CD4-positive, alpha-beta T cell treated with Interleukin-21 for 1 hour (primary cell): ENCODE measurements at regions not wholly inside any gene's neighbourhood (a gene's known extent, or its start where the extent isn't known, plus 50 kb on each side); places are given as distances from the start of the nearest gene placed in this dataset.

ENCODE experiments used
- DNase-seq: peaks from one replicate; pipeline ENCODE4 v3.0.0-alpha.2; 2020

DNA sequence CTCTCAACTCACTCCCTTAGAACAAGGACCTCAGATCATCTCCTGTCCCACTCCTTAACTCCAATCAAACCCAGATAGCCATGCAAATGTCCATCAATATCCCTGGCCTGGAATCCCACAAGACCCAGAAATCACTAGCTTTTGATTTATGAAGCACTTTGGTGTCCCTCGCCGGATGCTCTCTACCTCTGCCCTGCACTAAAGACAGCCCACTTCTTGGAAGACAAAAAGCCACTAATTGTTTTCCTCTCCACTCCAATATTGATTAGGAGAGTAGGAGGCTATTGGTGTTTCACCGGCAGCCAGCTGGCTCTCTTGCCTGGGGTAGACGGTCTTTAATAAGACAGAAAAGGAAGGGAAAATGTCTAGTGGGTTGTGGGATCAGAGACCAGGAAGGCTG, 221.2 kb downstream of the BUD13 start:
- no peak for DNase-seq

DNA sequence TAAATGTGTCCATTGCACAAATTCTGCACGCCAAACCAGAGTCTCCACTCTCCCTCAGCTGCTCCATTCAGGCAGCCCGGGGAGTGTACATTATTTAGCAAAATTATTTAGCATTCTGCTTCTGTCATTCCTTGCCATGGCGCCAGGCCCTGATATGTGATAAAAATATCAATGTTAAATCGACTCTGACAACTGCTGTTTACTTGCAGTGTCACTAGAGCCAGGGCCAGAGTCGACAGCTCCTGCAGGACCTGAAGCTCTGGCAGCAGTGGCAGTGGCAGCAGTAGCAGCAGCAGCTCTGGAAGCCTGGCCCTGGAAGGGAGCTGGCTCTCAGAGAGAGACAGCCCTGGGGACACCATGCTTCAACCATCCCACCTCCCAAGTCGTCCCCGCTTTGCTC, 224.5 kb downstream of the BUD13 start:
- DNase-seq, result no peak

DNA sequence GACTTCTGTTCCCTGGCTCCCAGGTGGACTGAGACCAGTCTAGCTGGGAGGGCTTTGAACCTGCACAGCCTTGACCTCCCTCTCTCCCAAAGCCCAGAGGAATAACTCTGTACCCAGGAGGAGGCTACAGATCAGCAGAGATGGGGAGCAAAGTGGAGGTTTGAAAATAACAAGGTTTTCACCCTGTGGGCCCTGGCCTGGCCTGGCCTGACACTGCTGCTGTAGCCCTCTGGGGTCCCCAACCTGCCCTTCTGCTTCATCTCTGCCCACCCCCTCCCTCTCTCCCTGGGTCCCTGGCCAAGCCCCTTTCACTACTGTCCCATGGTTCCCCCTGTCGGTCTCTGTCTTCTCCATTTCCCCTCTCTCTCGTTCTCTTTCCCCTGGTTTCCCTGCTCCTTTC, 225.2 kb downstream of the BUD13 start:
- DNase-seq, result no peak

DNA sequence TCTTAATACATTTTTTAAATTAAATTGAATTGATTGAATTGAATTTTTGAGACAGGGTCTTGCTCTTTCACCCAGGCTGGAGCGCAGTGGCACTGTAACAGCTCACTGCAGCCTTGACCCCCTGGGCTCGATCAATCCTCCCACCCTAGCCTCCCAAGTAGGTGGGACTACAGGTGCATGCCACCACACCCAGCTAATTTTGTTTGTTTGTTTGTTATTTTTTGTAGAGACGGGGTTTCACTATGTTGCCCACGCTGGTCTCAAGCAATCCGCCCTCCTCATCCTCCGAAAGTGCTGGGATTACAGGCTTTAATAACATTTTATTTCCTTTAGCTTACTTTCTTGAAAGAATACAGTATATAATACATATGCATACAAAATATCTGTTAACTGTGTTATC, 226.9 kb downstream of the BUD13 start:
- no peak for DNase-seq

DNA sequence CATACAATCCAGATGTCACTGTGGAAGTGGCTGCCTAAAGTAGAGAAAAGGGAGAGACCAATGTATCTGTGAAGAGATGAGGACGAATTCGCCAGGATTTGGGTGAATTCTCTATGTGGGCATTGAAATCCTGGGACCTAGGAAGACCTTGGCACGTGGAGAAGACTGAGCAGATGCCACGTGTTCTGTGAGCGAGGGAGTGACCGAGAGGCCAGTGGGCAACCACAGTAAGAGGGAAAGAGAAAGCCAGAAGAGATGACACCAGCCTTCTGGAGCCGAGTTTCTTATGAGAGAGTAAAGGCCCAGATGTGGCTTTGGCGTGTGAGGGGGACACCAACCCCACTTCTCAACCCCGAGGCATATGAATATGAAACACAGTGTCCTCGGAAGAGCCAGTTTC, 228.1 kb downstream of the BUD13 start:
- DNase-seq, result no peak

DNA sequence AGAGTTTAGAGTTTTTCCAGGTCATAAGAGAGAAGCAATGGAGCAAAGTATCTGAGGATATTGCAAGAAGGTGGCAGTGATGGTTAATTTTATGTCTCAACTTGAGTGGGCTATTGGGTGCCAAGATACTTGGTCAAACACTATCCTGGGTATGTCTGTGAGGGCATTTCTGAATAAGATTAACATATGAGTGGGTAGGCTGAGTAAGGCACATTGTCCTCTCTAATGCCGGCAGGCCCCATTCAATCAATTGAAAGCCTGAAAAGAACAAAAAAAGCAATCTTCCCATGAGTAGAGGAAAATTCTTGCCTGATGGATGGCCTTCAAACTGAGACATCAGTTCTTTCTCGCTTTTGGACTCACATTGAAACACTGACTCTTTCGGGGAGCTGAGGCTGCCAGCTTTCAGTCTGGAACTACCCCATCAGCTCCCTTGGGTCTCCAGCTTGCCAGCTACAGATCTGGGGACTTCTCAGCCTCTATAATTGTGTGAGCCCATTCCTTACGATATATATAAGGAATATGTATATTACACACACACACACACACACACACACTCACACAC, 228.8 kb downstream of the BUD13 start:
- no peak for DNase-seq

DNA sequence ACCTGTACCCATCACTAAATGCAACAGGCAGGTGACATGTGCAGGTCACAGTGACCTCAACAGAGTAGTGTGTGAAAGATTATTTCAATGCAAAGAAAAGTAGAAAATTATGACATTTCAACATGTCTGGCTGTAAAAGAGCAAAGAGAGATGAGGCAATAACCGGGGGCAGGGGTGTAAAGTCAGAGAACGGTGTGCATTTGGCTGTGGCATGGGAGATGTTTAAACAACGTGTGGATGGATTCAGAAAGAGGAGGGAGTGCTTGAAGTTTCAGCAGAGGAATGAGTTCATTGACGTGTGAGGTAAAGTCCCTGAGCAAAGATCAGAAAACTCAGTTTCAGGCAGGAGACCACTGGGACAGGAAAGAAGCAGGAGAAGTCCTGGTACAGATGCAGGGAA, 229.7 kb downstream of the BUD13 start:
- no peak for DNase-seq

DNA sequence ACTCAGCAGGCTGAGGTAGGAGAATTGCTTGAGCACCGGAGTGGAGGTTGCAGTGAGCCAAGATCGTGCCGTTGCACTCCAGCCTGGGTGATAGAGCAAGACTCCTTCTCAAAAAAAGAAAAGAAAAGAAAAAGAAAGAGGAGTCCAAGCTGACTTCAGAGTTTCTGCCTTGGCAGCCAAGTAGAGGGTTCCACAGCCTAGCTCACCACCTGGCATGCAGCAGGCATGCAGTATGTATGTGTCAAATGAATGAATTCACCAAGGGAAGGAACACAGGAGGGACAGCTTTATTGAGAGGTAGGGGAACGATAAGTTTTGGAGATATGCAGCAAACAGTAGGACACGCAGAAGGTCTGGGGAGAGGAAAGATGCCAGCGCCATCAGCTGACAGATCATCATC, 230.4 kb downstream of the BUD13 start:
- no peak for DNase-seq

DNA sequence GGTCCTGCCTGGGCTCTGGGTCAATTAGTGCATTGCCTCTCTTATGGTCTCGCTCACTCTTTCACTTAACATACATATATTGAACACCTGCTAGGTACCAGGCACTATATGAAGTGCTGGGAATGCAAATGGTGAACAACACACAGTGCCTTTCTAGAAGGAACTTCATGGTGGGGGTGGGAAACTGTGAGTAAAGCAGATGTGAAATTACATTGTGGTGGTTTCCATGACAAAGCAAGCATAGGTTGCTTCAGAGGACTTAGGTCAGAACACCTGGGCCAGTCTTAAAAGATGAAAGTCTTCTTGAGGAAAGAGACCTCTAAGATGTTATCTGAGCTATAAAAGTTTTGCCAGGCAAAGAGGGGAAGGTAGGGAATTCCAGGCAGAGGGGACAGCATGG, 231.3 kb downstream of the BUD13 start:
- no peak for DNase-seq

DNA sequence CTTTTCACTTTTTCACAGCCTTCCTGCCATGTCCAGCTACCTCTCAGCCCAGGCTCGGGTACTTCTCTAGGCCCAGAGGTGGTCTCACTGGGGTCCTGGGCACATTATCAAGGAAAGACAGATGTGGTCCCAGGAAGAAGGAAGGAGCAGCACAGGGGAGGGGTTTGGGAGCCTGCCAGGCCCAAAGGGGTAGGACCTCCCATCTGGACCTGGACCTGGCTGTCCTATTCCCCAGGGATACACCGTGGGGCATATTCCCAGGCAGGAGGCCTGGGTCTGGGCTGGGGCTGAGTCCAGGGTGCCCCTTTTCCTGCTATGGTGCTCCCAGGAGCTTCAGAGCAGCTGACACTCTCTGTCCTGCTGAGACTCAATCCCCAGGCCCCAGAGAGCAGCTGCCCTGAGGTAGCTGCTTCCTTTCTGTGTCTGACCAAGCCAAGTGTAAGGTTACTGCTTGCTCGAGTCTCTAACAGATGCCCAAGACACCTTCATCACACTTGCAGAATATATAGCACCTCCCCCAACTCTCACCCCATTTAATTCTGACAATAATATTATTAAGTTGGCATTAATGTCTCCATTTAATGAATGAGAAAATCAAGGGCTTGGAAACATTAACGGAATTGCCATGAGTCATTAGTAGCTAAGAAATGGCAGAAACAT, 232.0 kb downstream of the BUD13 start:
- no peak for DNase-seq

DNA sequence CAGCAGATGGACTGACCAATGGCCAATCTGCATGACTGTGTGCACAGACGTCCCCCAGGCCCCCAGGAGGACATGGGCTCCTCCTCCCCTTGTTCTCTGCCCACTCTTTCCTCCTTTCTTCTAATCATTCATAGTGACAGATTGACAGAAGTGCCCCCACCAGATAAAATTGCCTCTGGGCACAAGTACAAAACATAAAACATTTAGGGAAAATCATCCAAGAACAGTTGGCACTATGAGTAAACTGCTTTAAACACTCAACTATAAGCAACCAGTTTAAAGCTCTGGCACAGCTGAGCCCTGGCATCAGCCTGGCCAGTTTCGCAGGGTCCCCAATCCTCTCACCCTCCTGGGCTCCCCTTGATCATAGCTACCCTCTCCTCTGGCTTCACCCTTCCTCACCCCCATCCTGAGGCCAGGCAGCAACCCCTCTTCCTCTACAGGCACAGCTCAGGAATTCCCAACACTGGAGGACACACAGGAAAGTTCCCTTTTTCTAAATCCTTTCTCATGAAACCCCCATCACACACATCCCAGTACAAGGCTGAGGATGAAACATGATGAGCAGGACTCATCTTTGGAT, 232.9 kb downstream of the BUD13 start:
- no peak for DNase-seq

DNA sequence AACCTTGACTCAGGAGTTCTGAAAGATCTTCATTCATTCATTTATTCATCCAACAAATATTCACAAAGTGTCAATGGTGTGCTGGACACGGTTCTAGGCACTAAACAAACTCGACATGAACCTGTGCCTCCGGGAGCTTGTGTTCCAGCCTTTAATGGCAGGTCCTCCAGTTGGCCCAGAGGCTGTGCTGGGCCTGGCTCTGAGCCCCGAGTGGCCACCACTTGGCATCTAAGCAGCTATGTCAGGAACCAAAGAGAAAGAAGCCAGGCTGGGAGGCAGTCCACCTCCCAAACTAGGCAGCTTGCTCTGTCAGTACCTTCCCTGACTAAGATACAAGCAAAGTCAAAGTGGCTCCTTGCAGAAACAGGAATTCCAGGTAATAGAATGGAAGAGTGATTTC, 233.6 kb downstream of the BUD13 start:
- no peak for DNase-seq

DNA sequence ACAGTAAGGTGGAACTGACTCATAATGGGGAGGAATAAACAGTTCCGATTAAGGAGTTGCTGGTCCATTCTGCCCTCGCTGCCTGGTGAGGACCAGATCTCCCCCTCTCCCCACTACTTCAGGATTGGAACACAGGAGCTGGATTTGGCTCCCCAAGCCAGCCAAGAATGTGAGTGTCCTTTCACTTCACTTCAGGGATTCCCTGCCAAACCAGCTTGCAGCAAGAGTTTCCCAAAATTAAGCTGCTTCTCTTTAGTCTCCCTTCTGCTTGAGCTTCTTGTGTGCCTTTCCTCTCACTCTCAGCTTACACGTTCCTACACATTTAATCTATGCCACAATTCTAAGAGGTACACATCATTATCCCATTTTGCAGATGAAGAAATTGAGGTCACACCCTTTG, 234.1 kb downstream of the BUD13 start:
- DNase-seq, result no peak

DNA sequence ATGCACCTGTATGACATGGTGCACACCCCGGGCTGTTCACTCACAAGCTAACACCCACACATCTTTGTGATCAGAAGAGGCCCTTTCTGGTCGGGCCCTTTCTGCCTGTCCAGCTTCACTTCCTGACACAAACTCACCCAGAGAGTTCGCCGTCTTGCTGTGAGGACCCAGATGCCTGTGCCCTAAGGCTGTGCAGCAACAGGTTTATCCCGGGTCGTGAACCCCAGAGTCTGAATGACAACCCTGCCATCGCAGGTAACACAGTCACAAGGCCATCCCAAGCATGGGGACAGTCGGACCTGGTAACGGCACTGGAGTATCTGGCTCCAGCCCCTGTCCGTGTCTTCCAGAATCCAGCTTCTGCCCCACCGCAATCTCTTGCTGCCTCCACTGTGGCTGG, 235.1 kb downstream of the BUD13 start:
- DNase-seq, result no peak

DNA sequence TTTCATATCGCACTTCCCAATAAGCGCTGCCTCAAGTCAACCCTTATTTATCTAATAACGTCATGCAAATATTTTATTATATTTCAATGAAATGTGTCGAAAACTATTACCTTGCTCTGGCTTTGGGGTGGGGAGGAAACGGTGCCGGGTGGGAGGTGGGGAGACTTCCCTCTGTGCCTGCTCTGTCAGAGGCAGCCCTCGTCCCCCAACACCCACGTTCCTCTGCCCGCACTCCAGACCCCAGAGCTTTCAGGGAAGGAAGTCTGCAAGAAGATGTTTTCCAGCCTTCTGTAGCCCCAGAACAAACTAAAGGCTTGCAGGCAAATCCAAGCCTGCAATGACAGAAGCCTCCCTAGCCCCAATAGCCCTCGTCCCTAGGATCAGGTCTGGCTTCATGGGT, 235.7 kb downstream of the BUD13 start:
- DNase-seq, result no peak

DNA sequence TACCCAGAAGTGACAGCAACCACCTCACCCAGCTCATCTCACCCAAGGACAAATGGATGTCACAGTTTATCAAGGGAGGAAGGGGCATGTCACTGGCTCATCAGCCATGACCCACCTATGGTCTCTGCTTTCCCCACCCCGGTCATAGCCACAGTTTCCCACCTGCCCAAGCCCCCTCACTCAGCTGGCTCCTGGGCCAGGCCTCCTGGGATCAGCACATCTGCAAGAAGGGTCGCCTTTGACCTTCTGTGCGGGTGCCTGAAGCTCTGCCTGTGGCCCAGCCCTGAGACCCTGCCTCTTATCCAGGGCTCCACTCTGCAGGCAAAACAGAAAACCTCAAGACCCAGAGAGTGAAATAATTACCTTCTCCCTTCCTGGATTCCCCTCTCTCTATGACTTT, 236.4 kb downstream of the BUD13 start:
- no peak for DNase-seq

DNA sequence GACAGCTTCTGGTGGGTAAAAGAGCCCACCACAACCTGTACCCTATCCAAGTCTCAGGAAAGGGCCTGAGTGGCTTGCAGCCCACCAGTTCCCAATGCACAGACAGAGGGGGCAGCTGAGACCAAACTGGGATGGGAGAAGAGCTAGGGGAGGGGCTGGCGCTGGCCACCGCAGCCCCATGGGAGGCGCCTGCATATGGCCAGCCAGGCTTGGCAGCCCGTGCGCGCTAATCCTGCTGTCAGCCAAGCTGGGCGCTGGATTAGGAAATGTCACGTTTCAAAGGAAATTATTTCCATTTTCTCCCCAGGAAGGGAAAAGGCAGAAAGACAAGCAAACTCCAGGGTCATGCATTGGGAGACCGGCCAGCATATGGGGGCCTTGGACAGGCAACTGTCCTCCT, 236.8 kb downstream of the BUD13 start:
- no peak for DNase-seq

DNA sequence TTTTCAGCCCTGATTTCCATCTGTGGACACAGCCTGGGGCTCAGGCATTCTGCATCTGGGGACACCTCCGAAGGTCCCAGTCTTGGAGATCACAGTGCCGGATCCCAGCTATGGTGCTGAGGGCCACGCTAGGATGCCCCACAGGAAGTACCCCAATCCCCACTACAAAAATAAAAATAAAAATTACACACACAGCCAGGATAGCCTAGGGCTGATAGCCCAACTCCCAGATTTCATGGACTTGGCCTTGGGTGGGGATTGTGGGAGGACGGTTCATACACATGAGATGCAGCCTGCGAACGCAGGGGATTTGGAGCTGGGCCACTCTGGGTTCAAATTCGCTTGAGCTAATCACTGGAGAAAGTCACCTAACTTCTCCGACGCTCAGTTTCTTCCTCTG, 237.7 kb downstream of the BUD13 start:
- no peak for DNase-seq

DNA sequence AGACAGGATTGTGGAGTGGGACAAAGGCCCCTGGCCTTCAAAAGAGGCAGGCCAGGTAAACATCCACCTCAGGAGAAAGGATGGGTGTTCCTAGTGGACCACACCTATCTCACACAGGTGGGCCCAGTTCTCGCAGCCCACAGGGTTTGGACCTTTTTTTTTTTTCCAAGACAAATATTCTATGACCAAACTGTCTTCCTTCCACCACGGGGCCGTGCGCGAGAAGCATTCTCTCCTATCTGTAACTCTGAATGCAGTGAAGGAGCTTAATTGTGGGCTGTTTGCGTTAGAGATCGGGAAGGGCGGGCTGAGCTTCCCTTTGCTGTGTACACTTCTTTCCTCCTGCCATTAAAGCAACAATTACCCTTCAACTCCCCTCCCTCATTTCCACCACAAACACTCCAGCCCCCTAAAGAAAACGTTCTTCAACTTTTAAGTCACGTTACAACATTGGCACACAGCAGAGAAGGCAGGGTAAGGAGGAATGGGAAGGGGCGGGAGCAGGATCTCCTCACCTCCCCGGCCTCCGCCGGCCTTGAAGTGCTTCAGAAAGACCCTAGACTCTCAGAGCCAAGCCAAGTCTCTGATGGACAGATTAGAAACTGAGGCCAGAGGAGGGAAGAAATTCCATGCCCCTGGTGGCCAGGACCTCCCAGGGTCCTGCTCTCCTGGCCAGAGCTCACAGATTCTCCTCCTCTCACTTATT, 238.4 kb downstream of the BUD13 start:
- no peak for DNase-seq

DNA sequence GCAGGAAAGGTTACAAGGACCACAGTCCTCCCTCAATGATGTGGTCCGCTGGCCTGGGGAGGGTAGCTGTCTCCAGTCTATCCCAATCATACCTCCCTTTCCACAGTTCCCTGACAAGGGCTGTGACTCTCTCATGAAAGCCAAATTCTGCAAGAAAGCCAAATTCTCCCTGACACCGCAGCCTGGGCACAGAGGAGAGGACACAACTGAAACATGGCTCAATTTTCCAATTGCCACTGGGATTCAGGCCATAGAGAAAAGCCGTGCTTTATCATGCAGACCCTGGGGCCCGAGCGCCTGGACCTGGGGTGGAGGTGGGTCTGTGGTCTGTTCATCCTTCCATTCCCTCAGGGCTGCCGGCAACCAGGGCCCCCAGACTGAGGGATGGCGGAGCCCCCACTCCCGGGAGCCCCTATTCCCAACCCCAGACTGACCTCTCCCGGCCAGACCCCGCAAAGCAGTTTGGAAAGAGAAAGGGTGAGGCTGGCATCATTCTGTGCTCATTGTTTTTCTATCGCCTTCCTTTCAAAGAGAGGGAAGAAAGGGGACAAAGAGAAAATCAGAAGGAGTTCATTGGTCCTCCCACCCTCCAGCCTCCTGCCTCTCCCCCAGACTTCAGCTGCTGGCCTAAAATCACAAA, 239.5 kb downstream of the BUD13 start:
- DNase-seq, result no peak

DNA sequence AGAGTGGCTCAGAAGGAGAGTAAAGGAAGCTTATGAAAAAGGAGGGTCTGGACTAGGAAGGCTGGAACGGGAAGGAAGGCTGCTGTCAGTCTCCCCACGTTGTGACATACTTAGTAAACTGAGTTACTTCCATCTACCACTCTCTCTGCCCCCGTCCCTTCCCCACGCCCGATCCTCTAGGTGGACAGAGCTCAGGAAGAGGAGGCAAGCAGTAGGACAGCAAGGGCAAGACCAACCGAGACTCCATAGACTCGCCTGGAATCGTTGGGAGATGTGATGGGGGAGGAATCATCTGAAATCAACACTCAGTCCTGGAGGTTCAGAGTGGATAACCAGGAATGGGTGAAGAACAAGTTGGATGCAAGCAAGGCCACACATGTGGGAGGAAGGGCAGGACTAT, 240.7 kb downstream of the BUD13 start:
- DNase-seq, result no peak

DNA sequence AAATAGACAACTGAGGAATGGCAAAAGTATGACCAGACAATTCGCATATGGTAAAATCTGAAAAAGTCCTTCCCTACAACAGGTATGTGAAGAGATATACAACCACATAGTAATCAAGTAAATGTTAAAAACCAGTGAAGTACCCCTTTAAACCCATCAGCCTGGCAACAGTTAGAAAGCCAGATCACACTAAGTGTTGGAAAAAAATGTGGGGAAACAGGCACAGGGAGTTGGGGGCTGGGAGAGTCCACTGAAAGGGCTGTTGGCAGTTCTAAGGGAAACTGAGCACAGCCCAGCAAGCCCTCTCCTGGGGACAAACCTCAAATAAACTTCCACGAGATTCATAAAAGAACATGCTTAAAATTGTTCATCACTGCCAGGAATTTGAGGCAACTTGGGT, 242.1 kb downstream of the BUD13 start:
- DNase-seq, result no peak

DNA sequence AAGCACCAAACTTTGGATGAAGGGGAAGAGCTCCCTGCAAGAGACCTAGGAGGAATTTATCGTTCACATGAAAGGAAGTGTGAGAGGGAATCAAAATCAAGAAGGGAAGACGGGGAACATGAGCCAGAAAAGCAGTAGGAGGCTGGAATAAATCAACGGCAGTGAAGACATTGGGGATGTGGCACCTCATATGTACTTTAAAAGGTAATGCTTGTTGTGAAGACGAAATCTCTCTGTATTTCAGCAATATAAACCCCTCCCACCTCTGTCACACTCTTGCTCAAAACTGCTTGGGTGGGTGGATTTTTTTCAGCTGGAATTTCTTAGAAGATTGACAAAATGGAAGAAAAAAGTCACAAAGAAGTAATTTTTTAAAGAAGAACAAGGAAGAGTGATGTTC, 243.5 kb downstream of the BUD13 start:
- DNase-seq, result no peak
